H1 (cell line): ENCODE measurements at regions not wholly inside any gene's neighbourhood (a gene's known extent, or its start where the extent isn't known, plus 50 kb on each side); places are given as distances from the start of the nearest gene placed in this dataset.
"Not testable (repeated sequence)": the region's sequence is repeated elsewhere in the genome, so short reads cannot be mapped to it uniquely, and the experiment has no call there.

Source experiments
- CTCF ChIA-PET: fragments of 300-600 bp; sonication (Branson Sonifier 250); formaldehyde crosslinking; loops from one replicate; lab custom pipeline; 2021; ENCODE audit not compliant: partially characterized antibody; lab: Charles Lee
- POLR2A ChIA-PET: fragments of 300-600 bp; sonication (Branson Sonifier 250); formaldehyde crosslinking; loops from one replicate; lab custom pipeline; 2021; ENCODE audit warnings: inconsistent platforms; ENCODE audit not compliant: partially characterized antibody; lab: Charles Lee
- DNase-seq, 2 experiments: peaks; one replicate each; pipeline versions ENCODE4 v3.0.0 to v3.0.0-alpha.2; 2010 to 2022; ENCODE audit warnings: low spot score in 2 of 2, low read depth in 1 of 2, mixed read lengths in 1 of 2
- FAIRE-seq: peaks from 2 replicates; lab custom pipeline; 2011; peaks lifted over from hg19 to GRCh38; lab: Jason Lieb, UNC
- H2AFZ ChIP-seq: 2 replicates; pipeline ENCODE4 v1.8.1; 2012; ENCODE audit warnings: low read length, inconsistent platforms
- H2AK5ac ChIP-seq: 2 replicates; pipeline ENCODE4 v1.6.1; 2013; ENCODE audit warnings: low read depth, low read length
- H2BK120ac ChIP-seq: replicated peaks from 2 replicates; pipeline ENCODE3; 2013; ENCODE audit warnings: low read depth, low read length, inconsistent platforms
- H2BK12ac ChIP-seq: 2 replicates; pipeline ENCODE4 v1.6.1; 2013; ENCODE audit warnings: low read depth, low read length
- H2BK15ac ChIP-seq: 2 replicates; pipeline ENCODE4 v1.6.1; 2013; ENCODE audit warnings: low read length
- H2BK20ac ChIP-seq: 2 replicates; pipeline ENCODE4 v1.6.1; 2013; ENCODE audit warnings: low read length
- H2BK5ac ChIP-seq: 2 replicates; pipeline ENCODE4 v1.6.1; 2013; ENCODE audit warnings: low read depth, low read length
- H3K14ac ChIP-seq: 2 replicates; pipeline ENCODE4 v1.6.1; 2013; ENCODE audit warnings: inconsistent platforms; ENCODE audit not compliant: insufficient read length
- H3K18ac ChIP-seq: 2 replicates; pipeline ENCODE4 v1.6.1; 2013; ENCODE audit warnings: low read length; ENCODE audit errors: extremely low read depth
- H3K23ac ChIP-seq: 2 replicates; pipeline ENCODE4 v1.6.1; 2013; ENCODE audit warnings: inconsistent platforms; ENCODE audit not compliant: insufficient read length
- H3K23me2 ChIP-seq: 2 replicates; pipeline ENCODE4 v1.6.1; 2013; ENCODE audit warnings: low read depth, low read length
- H3K27ac ChIP-seq: 2 replicates; pipeline ENCODE4 v1.6.1; 2011; ENCODE audit warnings: low read depth, low read length, inconsistent platforms
- H3K27me3 ChIP-seq, 4 experiments: replicated peaks in 1 of 4; 1 replicate in 1 of 4; 2 replicates in 3 of 4; pipeline versions ENCODE4 v1.6.1 to v1.8.1; 2011 to 2013; ENCODE audit warnings: low read length in 3 of 4, mild to moderate bottlenecking in 3 of 4, inconsistent platforms in 2 of 4, mixed read lengths in 2 of 4, moderate library complexity in 1 of 4; ENCODE audit not compliant: control insufficient read depth in 3 of 4, insufficient read depth in 3 of 4; ENCODE audit errors: extremely low read depth in 1 of 4
- H3K36me3 ChIP-seq, 4 experiments: 2 replicates each; pipeline versions ENCODE4 v1.6.1 to v1.8.1; 2011 to 2013; ENCODE audit warnings: mild to moderate bottlenecking in 4 of 4, low read length in 3 of 4, moderate library complexity in 2 of 4, control low read depth in 1 of 4, inconsistent platforms in 1 of 4; ENCODE audit not compliant: insufficient read depth in 4 of 4, control insufficient read depth in 2 of 4
- H3K4ac ChIP-seq: replicated peaks from 2 replicates; pipeline ENCODE3; 2013; ENCODE audit warnings: low read length, low read depth, mixed read lengths, inconsistent platforms; ENCODE audit not compliant: insufficient read length
- H3K4me1 ChIP-seq, 4 experiments: replicated peaks in 1 of 4; 1 replicate in 1 of 4; 2 replicates in 3 of 4; pipeline versions ENCODE4 v1.6.1 to v1.8.1; 2011 to 2013; ENCODE audit warnings: low read length in 3 of 4, inconsistent platforms in 2 of 4, mixed read lengths in 1 of 4; ENCODE audit not compliant: insufficient read depth in 4 of 4, control insufficient read depth in 3 of 4
- H3K4me2 ChIP-seq, 2 experiments: 2 replicates each; pipeline versions ENCODE4 v1.6.1 to v1.8.1; 2011 to 2013; ENCODE audit warnings: low read depth in 2 of 2, low read length in 2 of 2, control low read depth in 1 of 2, inconsistent platforms in 1 of 2, mild to moderate bottlenecking in 1 of 2; ENCODE audit not compliant: insufficient read depth in 1 of 2
- H3K4me3 ChIP-seq, 4 experiments: fragments of 200-600, 300-600 bp in 1 of 4; sonication (generic), shearing (Covaris generic), sonication (Bioruptor Twin) in 1 of 4; 2 replicates each; pipeline versions ENCODE4 v1.5.1 to v1.8.1; 2011 to 2016; ENCODE audit warnings: low read length in 4 of 4, low read depth in 3 of 4, control low read depth in 2 of 4, inconsistent platforms in 2 of 4, mild to moderate bottlenecking in 2 of 4, mixed read lengths in 1 of 4, moderate library complexity in 1 of 4; ENCODE audit not compliant: insufficient read depth in 2 of 4; ENCODE audit errors: extremely low read depth in 1 of 4
- H3K56ac ChIP-seq: replicated peaks from 2 replicates; pipeline ENCODE3; 2013; ENCODE audit warnings: low read depth, mild to moderate bottlenecking, mixed read lengths, low read length, inconsistent platforms; ENCODE audit not compliant: insufficient read length
- H3K79me1 ChIP-seq: 2 replicates; pipeline ENCODE4 v1.6.1; 2013; ENCODE audit warnings: low read depth, low read length, control low read depth
- H3K79me2 ChIP-seq, 2 experiments: 2 replicates each; pipeline versions ENCODE4 v1.6.1 to v1.8.1; 2012 to 2013; ENCODE audit warnings: low read length in 2 of 2, mild to moderate bottlenecking in 2 of 2, inconsistent platforms in 1 of 2; ENCODE audit not compliant: insufficient read depth in 2 of 2, control insufficient read depth in 1 of 2
- H3K9ac ChIP-seq, 4 experiments: replicated peaks in 1 of 4; 1 replicate in 1 of 4; 2 replicates in 3 of 4; pipeline versions ENCODE4 v1.6.1 to v1.8.1; 2011 to 2013; ENCODE audit warnings: low read depth in 3 of 4, low read length in 3 of 4, control low read depth in 2 of 4, mild to moderate bottlenecking in 2 of 4, moderate library complexity in 2 of 4, inconsistent platforms in 1 of 4; ENCODE audit errors: extremely low read depth in 1 of 4
- H3K9me3 ChIP-seq, 2 experiments: 2 replicates each; pipeline versions ENCODE4 v1.6.1 to v1.8.1; 2012 to 2013; ENCODE audit warnings: mild to moderate bottlenecking in 2 of 2, moderate library complexity in 2 of 2, control low read depth in 1 of 2, inconsistent platforms in 1 of 2, low read depth in 1 of 2, low read length in 1 of 2, mixed read lengths in 1 of 2; ENCODE audit not compliant: insufficient read depth in 2 of 2
- H4K20me1 ChIP-seq, 2 experiments: replicated peaks in 1 of 2; 2 replicates each; pipeline versions ENCODE3 to v1.8.1; 2011 to 2013; ENCODE audit warnings: inconsistent platforms in 2 of 2, low read length in 2 of 2, mild to moderate bottlenecking in 1 of 2; ENCODE audit not compliant: insufficient read depth in 2 of 2, control insufficient read depth in 1 of 2
- H4K5ac ChIP-seq: 2 replicates; pipeline ENCODE4 v1.6.1; 2013; ENCODE audit warnings: low read length, low read depth, mixed read lengths, inconsistent platforms; ENCODE audit not compliant: insufficient read length
- H4K8ac ChIP-seq: 2 replicates; pipeline ENCODE4 v1.8.0; 2013; ENCODE audit warnings: mild to moderate bottlenecking, moderate library complexity, low read length, inconsistent platforms; ENCODE audit not compliant: insufficient read depth; ENCODE audit errors: extremely low read depth
- H4K91ac ChIP-seq: replicated peaks from 2 replicates; pipeline ENCODE3; 2013; ENCODE audit warnings: low read length, mixed read lengths, inconsistent platforms; ENCODE audit not compliant: insufficient read length
- WGBS, 2 experiments: shearing (Covaris generic) in 1 of 2; methylation state at CpG; one replicate each; pipeline versions ENCODE4 v1.1.6 to v1.1.7; 2013 to 2015; ENCODE audit warnings: low lambda C conversion rate in 2 of 2, mixed read lengths in 2 of 2, inconsistent platforms in 1 of 2, low coverage in 1 of 2, missing lambda C conversion rate in 1 of 2; ENCODE audit not compliant: insufficient replicate concordance in 2 of 2, insufficient coverage in 1 of 2, insufficient read length in 1 of 2; ENCODE audit errors: extremely low coverage in 1 of 2, missing lambda C conversion rate in 1 of 2; 5-methylcytosine and 5-hydroxymethylcytosine counted together

GRCh38 chr7:119950390-119951041 lies 322.5 kb upstream of the KCND2 start:
- H3K56ac ChIP-seq, H2AFZ ChIP-seq, H3K79me1 ChIP-seq, H2AK5ac ChIP-seq, H3K9me3 ChIP-seq, H3K4me2 ChIP-seq, H4K91ac ChIP-seq, H3K4me1 ChIP-seq, H3K36me3 ChIP-seq, H3K4me3 ChIP-seq, H3K14ac ChIP-seq, H3K23me2 ChIP-seq, H4K5ac ChIP-seq, H3K9ac ChIP-seq, H2BK20ac ChIP-seq, H2BK5ac ChIP-seq, H2BK15ac ChIP-seq, H2BK12ac ChIP-seq, H3K4ac ChIP-seq, H3K23ac ChIP-seq, H3K27ac ChIP-seq, FAIRE-seq, H3K79me2 ChIP-seq, H4K8ac ChIP-seq, H2BK120ac ChIP-seq, H3K18ac ChIP-seq, H4K20me1 ChIP-seq, DNase-seq, H3K27me3 ChIP-seq, POLR2A ChIA-PET: not testable (repeated sequence)
- CTCF ChIA-PET = interaction anchor here (1.0 to 1.4 kb wide), 3 partner anchors 15 to 53 kb away, joined by 3 to 5 read pairs (median 4); no protein-coding TSS in a partner anchor
- WGBS, 2 experiments = 93% methylated on average over 22 of the region's 30 CpGs; no CpG with 5 or more reads in 1 of the 2 experiments

GRCh38 chr7:119951614-119952013 lies 321.4 kb upstream of the KCND2 start:
- H3K79me2 ChIP-seq, POLR2A ChIA-PET, H2BK20ac ChIP-seq, FAIRE-seq, H3K79me1 ChIP-seq, H3K14ac ChIP-seq, DNase-seq, H2BK12ac ChIP-seq, H2BK15ac ChIP-seq, H2AK5ac ChIP-seq, H3K36me3 ChIP-seq, H3K23me2 ChIP-seq, H3K27me3 ChIP-seq, H2BK5ac ChIP-seq, H4K91ac ChIP-seq, H3K9ac ChIP-seq, H3K56ac ChIP-seq, H3K23ac ChIP-seq, H3K18ac ChIP-seq, H4K5ac ChIP-seq, H3K4me1 ChIP-seq, H4K20me1 ChIP-seq, H3K4me2 ChIP-seq, H3K9me3 ChIP-seq, H3K4me3 ChIP-seq, H2AFZ ChIP-seq, H3K27ac ChIP-seq, H3K4ac ChIP-seq, H4K8ac ChIP-seq, H2BK120ac ChIP-seq: not testable (repeated sequence)
- CTCF ChIA-PET = interaction anchor here (1.4 kb wide), 1 partner anchor 54 kb away, joined by 4 read pairs; no protein-coding TSS in a partner anchor
- WGBS, 2 experiments = 93% methylated on average over 17 of the region's 24 CpGs; no CpG with 5 or more reads in 1 of the 2 experiments
